OCI-LY1 (cell line): ENCODE measurements at regions not wholly inside any gene's neighbourhood (a gene's known extent, or its start where the extent isn't known, plus 50 kb on each side); places are given as distances from the start of the nearest gene placed in this dataset.

ENCODE experiments used
- CTCF ChIP-seq: fragments of 200-600 bp; sonication (generic), shearing (Covaris generic); IDR thresholded peaks from 2 replicates; pipeline ENCODE4 v1.5.1; 2017; ENCODE audit warnings: mild to moderate bottlenecking, antibody characterized with exemption, low read length, moderate library complexity, mixed read lengths
- EZH2 ChIP-seq: fragments of 200-600 bp; sonication (generic), shearing (Covaris generic); IDR thresholded peaks from 2 replicates; pipeline ENCODE4 v1.8.0; 2017; ENCODE audit warnings: borderline replicate concordance, mixed run types, mild to moderate bottlenecking, antibody characterized with exemption, low read length, moderate library complexity, mixed read lengths

GRCh38 chr5:3401635-3402034 is 194.0 kb upstream of the IRX1 start:
- TF ChIP-seq CTCF = no peak
- TF ChIP-seq EZH2 = no peak
